Islet precursor cell (in vitro differentiated cells): ENCODE measurements at regions not wholly inside any gene's neighbourhood (a gene's known extent, or its start where the extent isn't known, plus 50 kb on each side); places are given as distances from the start of the nearest gene placed in this dataset.
"Not testable (repeated sequence)": the region's sequence is repeated elsewhere in the genome, so short reads cannot be mapped to it uniquely, and the experiment has no call there.

Experiments
- DNase-seq: peaks from one replicate; pipeline ENCODE4 v3.0.0-alpha.2; 2018

DNA sequence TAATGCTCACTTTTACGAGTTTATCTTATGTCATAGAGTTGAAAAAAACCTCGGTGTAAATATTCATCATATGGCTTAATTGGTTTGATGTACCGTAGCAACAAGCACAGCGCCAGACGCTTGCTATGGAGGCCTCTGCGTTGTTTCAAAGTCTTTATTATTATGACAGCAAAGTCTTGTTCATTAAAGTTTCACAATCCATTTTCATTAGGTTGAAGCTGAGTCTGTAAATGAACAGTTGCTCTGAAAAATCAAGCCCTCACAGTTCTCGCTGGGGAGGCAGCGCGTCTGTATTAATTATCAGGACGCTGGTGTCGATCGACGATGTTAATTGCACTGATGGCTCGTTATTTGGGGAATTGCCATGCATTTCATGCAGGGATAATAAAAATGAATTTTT, 185.6 kb downstream of the INSC start:
- no peak for DNase-seq

DNA sequence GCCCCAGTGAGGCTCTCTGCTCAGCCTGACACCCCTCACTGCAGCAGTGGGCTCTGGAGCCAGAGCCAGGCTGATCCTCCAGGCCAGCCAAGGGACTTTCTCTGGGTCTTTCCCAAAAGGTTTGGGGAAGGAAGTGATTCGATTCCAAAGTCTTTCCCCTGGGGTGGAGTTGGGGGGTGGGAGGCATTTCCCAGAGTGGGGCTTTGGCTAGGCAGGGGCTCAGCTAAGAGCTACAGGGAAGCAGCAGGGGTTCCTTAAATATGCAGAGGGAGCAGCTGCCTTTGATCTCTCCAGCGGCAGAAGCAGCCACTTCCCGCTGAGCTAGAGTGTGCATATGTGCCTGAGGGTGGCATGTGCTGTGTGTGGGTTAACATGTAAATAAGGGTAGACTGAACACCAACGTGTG, 192.9 kb downstream of the INSC start:
- peak; percentile 69 for DNase-seq

GRCh38 chr11:15308840-15309239, 194.1 kb downstream of the INSC start:
- no peak for DNase-seq

DNA sequence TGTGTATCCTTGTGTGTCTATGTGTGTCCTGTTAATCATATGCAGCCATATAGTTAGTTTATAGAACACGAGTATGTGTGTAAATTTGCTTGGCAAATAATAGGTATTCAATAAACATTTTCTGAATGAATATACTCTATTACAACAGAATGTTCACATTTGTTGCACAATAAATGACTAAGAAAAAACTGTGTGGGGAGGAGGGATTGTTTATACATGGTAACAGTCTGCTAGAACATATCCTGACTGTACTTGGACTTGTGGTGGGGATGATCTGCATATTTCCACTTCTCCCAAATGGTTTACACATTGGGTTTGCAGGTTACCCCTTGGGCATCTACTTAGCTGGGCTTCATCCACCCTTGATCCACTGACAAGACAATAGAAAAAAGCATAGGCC, 194.6 kb downstream of the INSC start:
- no peak for DNase-seq

- DNase-seq, result no peak
Measured at GRCh38 chr11:15313862-15314261, 199.1 kb downstream of the INSC start.

- DNase-seq, result no peak
Measured at GRCh38 chr11:15318814-15319213, 204.1 kb downstream of the INSC start.

DNA sequence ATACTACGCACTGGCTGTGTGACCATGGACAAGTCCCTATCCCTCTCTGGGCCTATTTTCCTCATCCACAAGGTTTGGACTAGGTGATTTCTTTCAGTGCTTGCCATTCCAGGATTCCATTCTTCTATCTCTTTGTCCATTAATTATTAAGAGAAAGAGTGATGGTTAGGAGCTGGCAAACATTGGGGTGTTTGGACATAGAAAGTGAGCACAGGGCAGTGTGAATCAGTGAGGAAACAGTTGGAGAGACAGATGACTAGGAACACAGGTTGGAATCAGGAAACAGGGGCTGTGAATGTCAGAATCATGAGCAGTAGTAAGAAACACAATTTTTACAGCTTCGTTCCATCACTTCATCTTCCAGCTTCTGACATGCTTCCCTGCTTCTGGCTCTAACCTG, 211.8 kb downstream of the INSC start:
- DNase-seq, result no peak

- DNase-seq, result peak; percentile 88
Measured at GRCh38 chr11:15327786-15328231, 213.1 kb downstream of the INSC start.

DNA sequence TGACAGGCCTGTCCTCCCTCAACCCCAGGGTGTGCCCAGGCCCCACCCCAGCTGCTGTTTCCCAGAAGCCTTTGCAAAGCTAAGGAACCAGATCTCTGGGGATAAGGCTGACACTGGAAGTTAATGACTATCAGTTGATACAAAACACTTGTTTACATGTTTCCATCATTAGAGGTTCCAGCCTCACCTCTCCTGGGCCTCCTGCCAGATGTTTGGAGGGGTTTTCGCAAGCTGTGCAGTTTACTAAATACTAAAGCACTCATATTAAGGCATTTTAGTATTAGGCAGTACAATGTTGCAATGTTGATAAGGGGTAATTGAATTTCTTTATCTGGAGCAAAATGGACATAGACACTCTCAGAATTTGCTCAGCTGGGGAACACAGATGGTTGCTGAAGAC, 218.7 kb downstream of the INSC start:
- no peak for DNase-seq

- DNase-seq, result no peak
Measured at GRCh38 chr11:15334766-15335165, 220.0 kb downstream of the INSC start.

DNA sequence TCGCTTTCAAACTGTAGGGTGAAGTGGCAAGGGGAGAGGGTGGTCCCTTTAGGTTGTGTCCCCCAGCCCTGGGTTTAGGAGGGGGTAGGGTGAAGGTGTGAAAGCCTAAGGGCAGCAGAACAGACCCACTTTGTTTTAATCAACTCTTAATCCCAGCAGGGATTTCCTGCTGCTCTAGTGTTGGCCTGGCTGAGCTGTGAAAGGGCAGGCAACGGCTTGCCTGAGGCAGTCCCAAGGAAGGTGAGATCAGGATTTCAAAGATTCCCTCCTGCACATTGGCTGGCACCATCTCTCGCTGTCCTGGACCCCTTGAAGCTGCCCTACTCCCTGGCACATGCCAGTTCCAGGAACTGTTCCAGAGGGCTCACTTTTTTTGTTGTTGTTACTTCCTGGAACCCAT, 221.3 kb downstream of the INSC start:
- DNase-seq, result no peak

DNA sequence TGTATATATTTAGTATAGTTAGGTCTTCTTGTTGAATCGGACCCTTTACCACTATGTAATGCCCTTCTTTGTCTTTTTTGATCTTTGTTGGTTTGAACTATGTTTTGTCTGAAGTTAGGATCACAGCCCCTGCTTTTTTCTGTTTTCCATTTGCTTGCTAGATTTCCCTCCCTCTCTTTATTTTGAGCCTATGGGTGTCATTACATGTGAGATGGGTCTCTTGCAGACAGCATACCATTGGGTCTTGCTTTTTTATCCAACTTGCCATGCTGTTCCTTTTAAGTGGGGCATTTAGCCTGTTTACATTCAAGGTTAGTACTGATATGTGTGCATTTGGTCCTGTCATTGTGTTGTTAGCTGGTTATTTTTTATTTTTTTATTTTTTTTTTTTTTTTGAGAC, 224.6 kb downstream of the INSC start:
- no peak for DNase-seq

DNA sequence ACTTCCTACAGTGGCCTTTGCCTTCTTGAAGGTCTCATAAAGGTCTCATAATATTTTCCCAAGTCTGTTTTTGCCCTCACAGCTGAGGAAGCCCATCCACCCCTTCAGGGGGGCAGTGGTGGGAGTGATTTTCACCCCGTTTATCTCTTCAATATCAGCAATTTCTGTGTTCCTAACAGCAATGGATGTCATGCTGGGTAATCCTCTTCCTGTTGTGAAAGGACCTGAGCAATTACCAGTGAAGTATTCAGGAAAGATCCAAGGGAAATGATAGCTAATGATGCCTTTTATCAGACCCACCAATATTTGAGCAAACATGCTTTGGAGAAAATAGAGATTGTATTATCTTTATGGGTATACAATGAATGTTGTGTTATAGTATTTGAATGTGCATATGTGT, 226.9 kb downstream of the INSC start:
- DNase-seq, result no peak

GRCh38 chr11:15342163-15342562, 227.4 kb downstream of the INSC start:
- DNase-seq, result no peak

DNA sequence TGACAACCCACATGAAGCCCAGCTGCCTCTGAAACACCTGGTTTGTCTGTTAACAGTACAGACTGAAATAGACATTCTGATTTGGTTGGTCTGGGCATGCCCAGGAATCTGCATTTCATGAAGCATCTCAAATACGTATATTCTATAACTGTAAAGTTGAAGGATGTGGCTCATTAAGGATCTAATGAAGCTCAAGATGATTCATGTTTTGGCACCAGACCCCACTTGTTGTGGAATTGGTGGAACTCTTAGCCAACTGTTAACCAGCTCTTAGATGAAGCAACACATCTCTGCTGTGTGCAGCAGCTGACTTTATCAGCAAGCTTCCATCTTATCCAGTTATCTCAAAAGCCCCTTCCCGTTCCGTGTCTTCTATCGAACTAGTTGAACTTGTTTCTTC, 232.2 kb downstream of the INSC start:
- no peak for DNase-seq

DNA sequence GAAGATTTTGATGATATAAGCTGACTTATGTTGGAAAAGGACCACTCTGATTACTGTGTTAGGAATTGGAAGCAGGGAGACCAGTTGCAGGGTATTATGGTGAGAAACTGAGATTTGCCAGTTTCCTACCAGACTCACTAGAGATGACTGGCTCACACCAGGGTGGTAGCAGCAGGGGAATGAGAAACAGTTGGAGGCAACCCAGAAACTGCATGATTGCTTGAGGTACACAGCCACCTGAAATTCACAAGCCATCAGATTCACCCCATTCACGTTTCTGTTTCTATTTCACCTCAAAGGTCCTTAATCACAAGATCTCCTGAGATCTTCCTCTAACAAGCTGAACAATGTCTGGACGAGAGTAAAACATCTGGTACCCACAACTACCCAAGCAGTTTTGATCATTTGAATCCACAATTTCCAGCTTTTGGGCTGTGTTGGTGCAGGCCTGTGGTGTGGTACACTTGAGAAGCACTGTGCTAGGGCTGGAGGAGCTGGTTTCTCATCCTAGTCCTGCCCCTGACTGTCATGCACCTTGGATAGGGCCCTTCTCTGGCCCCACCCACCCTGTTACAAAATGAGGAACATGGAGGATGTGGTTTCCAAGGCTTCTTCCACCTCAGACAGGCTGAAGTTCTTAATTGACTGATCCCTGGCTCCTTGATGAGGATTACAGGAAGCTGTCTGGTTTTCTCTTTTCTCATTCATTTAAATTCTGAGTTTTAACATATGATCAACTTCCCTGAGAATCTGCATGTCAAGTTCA, 233.4 kb downstream of the INSC start:
- DNase-seq, result peak; percentile 56

- no peak for DNase-seq
Measured at GRCh38 chr11:15349413-15349812, 234.7 kb downstream of the INSC start.

DNA sequence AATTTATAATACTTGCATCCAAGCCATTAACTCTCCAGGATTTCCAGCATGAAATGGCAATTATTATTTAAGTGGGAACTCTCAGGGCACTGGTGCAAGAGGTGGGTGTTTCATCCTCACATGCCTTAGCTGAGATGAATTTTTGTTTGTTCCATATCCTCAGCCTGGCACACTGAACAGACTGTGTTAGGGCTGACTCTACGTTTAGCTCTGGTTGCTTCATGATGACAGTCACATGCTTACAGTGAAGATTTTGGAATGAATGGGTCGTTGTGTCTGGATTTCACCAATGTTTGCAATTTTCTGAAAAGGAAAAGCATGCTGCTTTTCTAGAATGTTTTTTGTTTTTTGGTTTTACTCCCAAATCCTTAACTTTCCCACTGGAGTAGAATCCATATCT, 246.6 kb downstream of the INSC start:
- no peak for DNase-seq

DNA sequence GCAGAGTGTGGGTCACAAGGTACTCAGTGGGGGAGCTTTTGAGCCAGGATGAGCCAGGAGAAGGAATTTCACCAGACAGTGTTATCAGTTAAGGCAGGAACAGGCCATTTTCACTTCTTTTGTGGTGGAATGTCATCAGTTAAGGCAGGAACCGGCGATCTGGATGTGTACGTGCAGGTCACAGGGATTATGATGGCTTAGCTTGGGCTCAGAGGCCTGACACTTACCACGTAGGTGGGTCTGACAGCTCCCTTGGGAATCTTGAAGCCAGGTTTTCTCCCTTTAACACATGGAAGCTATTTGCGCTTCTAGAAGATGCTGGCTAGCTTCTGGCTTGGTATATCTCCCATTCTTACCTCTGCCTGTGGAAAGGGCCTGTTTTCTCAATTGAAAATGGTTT, 250.6 kb downstream of the INSC start:
- DNase-seq, result not testable (repeated sequence)

- DNase-seq, result no peak
Measured at GRCh38 chr11:15367695-15368094, 253.0 kb downstream of the INSC start.

GRCh38 chr11:15370495-15371147, 255.9 kb downstream of the INSC start:
- DNase-seq, result no peak

GRCh38 chr11:15371533-15371932, 256.8 kb downstream of the INSC start:
- DNase-seq, result no peak

DNA sequence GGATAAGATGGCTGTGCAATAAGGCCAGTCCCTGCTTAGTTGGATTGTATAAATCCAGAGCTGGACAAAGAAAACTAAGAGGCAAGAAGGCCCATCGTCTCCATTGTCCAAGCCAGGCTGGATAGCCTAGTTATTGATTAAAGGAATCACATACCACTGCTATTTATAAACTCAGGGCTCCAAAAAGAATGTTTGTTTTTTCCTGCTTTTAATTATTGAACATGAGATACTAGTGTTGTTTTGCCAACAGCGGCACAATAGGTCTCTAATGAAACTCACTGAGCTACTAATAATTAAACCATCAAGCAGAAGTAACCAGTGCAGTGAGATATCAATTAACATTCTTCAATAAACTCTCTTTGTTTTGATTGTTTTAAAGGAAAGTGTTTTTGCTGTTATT, 259.7 kb downstream of the INSC start:
- no peak for DNase-seq

DNA sequence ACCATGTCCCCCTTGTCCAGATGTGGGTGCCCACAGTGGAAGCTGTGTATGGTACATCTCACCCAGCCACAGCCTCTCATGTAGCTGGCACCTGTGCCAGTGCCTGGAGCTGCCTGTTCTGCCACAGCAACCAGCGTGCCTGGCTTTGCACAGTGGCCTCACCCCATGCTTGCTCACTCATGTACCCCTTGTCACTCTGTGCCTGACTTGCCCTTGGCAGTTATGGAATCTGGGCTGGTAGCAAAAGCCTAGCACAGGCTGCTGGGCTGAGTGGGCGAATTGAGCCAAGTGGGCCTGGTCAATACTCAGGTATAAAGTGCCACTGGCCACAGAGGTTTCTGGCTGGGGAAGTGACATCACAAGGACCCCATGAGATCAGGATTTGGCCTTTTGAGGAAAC, 264.2 kb downstream of the INSC start:
- DNase-seq, result no peak

GRCh38 chr11:15379483-15379882, 264.8 kb downstream of the INSC start:
- DNase-seq, result no peak
